KMS-11 (cell line): ENCODE measurements at regions not wholly inside any gene's neighbourhood (a gene's known extent, or its start where the extent isn't known, plus 50 kb on each side); places are given as distances from the start of the nearest gene placed in this dataset.

Source experiments
- H2AFZ ChIP-seq: fragments of 200-600 bp; sonication (generic); 2 replicates; pipeline ENCODE4 v1.6.1; 2016; ENCODE audit warnings: antibody characterized with exemption, mixed run types, low read depth
- H3K27ac ChIP-seq: fragments of 200-600 bp; sonication (generic); 2 replicates; pipeline ENCODE4 v1.6.1; 2016; ENCODE audit warnings: mild to moderate bottlenecking, mixed run types
- H3K27me3 ChIP-seq: fragments of 200-600 bp; sonication (generic); 2 replicates; pipeline ENCODE4 v1.6.1; 2017; ENCODE audit warnings: mild to moderate bottlenecking, low read depth, mixed run types, moderate library complexity; ENCODE audit not compliant: insufficient read depth
- H3K36me3 ChIP-seq: fragments of 200-600 bp; sonication (generic); 2 replicates; pipeline ENCODE4 v1.6.1; 2017; ENCODE audit warnings: mild to moderate bottlenecking, mixed run types; ENCODE audit not compliant: insufficient read depth
- H3K4me1 ChIP-seq: fragments of 200-600 bp; sonication (generic); 2 replicates; pipeline ENCODE4 v1.6.1; 2016; ENCODE audit warnings: mild to moderate bottlenecking, low read depth, mixed run types; ENCODE audit not compliant: poor library complexity, severe bottlenecking
- H3K4me2 ChIP-seq: fragments of 200-600 bp; sonication (generic); 2 replicates; pipeline ENCODE4 v1.7.0; 2016; ENCODE audit warnings: mild to moderate bottlenecking, mixed run types
- H3K4me3 ChIP-seq: fragments of 200-600 bp; sonication (generic); IDR thresholded peaks from 2 replicates; pipeline ENCODE4 v1.6.1; 2017; ENCODE audit warnings: low read depth, low read length, mixed read lengths; ENCODE audit not compliant: insufficient read depth
- H3K79me2 ChIP-seq: fragments of 200-600 bp; sonication (generic); 2 replicates; pipeline ENCODE4 v1.6.1; 2016; ENCODE audit warnings: low read depth, mixed run types; ENCODE audit not compliant: insufficient read depth
- H3K9ac ChIP-seq: fragments of 200-600 bp; sonication (generic); 2 replicates; pipeline ENCODE4 v1.6.1; 2016; ENCODE audit warnings: mild to moderate bottlenecking, mixed run types
- H4K20me1 ChIP-seq: fragments of 200-600 bp; sonication (generic); 2 replicates; pipeline ENCODE4 v1.6.1; 2016; ENCODE audit warnings: mild to moderate bottlenecking, mixed run types; ENCODE audit not compliant: insufficient read depth
- TF ChIP-seq, protein P1 (sequence below): fragments of 200-600 bp; sonication (generic); conservative IDR thresholded peaks from 2 replicates; pipeline ENCODE4 v1.6.1; 2017; ENCODE audit warnings: low read depth, mild to moderate bottlenecking, antibody characterized with exemption, low read length, moderate library complexity, mixed read lengths

DNA sequence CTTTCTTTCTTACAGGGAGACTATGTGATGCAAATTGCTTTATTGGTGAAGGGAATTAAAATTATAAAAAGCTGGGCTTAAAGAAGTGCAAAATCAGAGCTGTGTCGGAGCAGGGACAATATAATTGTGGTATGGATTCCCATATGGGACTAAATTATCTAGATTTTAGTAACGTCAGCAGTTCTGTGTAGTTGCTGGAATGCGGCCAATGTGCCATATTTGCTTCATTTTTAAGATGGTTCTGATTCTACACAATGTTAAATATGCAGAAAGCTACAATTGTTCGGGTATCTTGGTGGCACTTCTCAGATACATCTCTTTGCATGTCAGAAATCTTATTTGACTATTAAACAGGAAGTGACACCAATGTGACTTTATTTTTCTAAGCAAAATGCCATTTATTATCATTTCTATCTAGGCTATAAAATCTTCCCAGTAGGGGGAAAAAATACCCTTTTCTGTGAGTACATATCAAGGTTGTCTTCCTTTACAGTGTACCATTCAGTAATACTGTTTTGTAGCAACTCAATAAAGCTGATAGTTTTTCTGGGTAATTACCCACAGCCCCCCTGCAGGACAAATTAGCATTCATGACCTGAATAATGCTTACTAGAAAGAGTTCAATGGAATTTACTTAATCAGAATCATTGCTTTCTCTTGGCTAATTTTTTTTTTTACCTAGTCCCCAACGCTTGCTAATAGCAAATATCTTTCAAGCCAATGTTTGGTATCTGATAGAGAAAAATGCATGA is 288.3 kb upstream of the ADGRL2 start:
- Histone ChIP-seq H3K9ac (no peak overlapping the region), H3K4me2 (no peak overlapping the region), H3K27ac (no peak overlapping the region), H4K20me1 (no peaks in the 10 kb centered on the region), H3K27me3 (no peaks in the 10 kb centered on the region), H3K4me3 (no peak overlapping the region), H3K79me2 (no peaks in the 10 kb centered on the region), H3K36me3 (no peaks in the 10 kb centered on the region), H2AFZ (no peak overlapping the region), H3K4me1 (no peaks in the 10 kb centered on the region)
- TF ChIP-seq, protein P1, sequence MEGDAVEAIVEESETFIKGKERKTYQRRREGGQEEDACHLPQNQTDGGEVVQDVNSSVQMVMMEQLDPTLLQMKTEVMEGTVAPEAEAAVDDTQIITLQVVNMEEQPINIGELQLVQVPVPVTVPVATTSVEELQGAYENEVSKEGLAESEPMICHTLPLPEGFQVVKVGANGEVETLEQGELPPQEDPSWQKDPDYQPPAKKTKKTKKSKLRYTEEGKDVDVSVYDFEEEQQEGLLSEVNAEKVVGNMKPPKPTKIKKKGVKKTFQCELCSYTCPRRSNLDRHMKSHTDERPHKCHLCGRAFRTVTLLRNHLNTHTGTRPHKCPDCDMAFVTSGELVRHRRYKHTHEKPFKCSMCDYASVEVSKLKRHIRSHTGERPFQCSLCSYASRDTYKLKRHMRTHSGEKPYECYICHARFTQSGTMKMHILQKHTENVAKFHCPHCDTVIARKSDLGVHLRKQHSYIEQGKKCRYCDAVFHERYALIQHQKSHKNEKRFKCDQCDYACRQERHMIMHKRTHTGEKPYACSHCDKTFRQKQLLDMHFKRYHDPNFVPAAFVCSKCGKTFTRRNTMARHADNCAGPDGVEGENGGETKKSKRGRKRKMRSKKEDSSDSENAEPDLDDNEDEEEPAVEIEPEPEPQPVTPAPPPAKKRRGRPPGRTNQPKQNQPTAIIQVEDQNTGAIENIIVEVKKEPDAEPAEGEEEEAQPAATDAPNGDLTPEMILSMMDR: no peak

DNA sequence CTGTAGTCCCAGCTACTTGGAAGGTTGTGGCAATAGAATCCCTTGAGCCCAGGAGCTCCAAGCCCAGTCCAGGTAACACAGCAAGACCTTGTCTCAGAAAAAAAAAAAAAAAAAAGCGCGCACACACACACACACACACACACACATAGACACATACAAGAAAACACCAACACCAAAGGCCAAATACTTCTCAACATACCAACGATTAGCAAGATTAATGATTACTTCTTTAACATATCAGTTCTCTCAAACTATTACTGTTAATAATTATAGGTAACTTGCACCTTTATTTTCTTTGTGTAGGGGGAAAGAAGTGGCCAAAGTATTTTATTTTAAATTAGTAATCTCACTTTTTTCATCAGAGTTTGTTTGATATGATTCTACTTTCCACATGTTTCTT is 289.5 kb upstream of the ADGRL2 start:
- H3K4me3 ChIP-seq: no peak overlapping the region
- H3K4me1 ChIP-seq: no peaks in the 10 kb centered on the region
- H3K4me2 ChIP-seq: no peak overlapping the region
- H3K36me3 ChIP-seq: no peaks in the 10 kb centered on the region
- H2AFZ ChIP-seq: no peak overlapping the region
- TF ChIP-seq, protein P1: no peak
- no peak overlapping the region for H3K27ac ChIP-seq
- H3K9ac ChIP-seq: no peak overlapping the region
- H4K20me1 ChIP-seq: no peaks in the 10 kb centered on the region
- H3K79me2 ChIP-seq: no peaks in the 10 kb centered on the region
- H3K27me3 ChIP-seq: no peaks in the 10 kb centered on the region

DNA sequence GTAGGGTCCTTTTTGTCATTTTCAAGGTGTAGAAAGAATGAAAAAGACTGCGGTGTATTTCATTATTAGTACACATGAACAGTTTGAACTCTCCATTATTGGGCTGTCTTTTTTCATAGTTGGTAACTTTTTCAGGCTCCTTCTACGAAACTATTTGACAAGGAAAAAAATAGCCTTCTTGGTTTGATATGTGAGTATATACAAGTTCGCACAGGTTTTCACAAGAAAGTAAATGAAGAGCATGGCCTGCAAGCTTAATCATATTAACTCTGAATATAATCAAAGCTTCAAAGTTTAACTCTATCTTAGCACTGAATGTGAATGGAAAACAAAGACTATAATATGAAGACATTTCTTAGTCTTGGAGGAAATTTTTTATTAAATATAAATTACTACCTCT is 290.0 kb upstream of the ADGRL2 start:
- Histone ChIP-seq H3K4me1 (no peaks in the 10 kb centered on the region), H3K4me2 (no peak overlapping the region), H2AFZ (no peak overlapping the region), H4K20me1 (no peaks in the 10 kb centered on the region), H3K27me3 (no peaks in the 10 kb centered on the region), H3K79me2 (no peaks in the 10 kb centered on the region), H3K36me3 (no peaks in the 10 kb centered on the region), H3K4me3 (no peak overlapping the region), H3K9ac (no peak overlapping the region), H3K27ac (no peak overlapping the region)
- TF ChIP-seq, protein P1: no peak

DNA sequence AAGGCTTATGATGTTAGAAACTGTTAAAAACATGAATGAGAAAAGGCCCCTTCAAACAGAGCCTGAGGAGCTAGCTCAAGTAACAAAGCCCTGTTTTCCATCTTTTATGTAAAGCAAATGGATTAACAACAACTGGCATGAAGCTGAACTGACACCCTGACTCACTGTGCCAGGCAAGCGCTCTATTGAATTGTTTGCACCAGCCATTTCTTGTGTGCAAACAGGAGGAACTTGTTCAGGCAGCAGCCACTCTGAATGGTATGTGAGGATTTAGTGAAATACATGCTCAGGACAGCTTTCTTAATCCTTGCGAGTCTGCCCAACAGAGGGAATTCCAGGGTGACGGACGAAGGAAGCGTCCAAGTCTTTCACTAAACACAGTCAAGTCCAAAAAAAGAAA is 291.1 kb upstream of the ADGRL2 start:
- Histone ChIP-seq H3K27ac (no peak overlapping the region), H4K20me1 (no peaks in the 10 kb centered on the region), H3K4me2 (no peak overlapping the region), H3K36me3 (no peaks in the 10 kb centered on the region), H3K27me3 (no peaks in the 10 kb centered on the region), H2AFZ (no peak overlapping the region), H3K4me3 (no peak overlapping the region), H3K79me2 (no peaks in the 10 kb centered on the region), H3K9ac (no peak overlapping the region), H3K4me1 (no peaks in the 10 kb centered on the region)
- TF ChIP-seq, protein P1: no peak
